Calu3 (cell line): ENCODE measurements at regions not wholly inside any gene's neighbourhood (a gene's known extent, or its start where the extent isn't known, plus 50 kb on each side); places are given as distances from the start of the nearest gene placed in this dataset.

ENCODE experiments used
- BruUV-seq: library from RNA; stranded (reverse); fragments of 400-500 nt; replicated peaks from 2 replicates; lab custom pipeline; 2021; lab: Mats Ljungman, UMichigan
- CTCF ChIA-PET: fragments of 300-600 bp; sonication (Branson Sonifier 250); formaldehyde crosslinking; loops from one replicate; lab custom pipeline; 2022; ENCODE audit warnings: antibody characterized with exemption; lab: Charles Lee
- DNase-seq: peaks from one replicate; pipeline ENCODE4 v3.0.0; 2022
- H3K27ac Mint-ChIP-seq: one replicate; pipeline ENCODE4 v1.8.0; 2022; ENCODE audit warnings: mixed read lengths; ENCODE audit not compliant: unreplicated experiment
- H3K27me3 Mint-ChIP-seq: one replicate; pipeline ENCODE4 v1.8.0; 2022; ENCODE audit warnings: mixed read lengths; ENCODE audit not compliant: unreplicated experiment
- H3K36me3 Mint-ChIP-seq: one replicate; pipeline ENCODE4 v1.8.0; 2022; ENCODE audit warnings: mild to moderate bottlenecking, moderate library complexity, mixed read lengths; ENCODE audit not compliant: insufficient read depth, unreplicated experiment
- H3K4me1 Mint-ChIP-seq: one replicate; pipeline ENCODE4 v1.8.0; 2022; ENCODE audit warnings: mild to moderate bottlenecking, low read depth, mixed read lengths; ENCODE audit not compliant: unreplicated experiment
- H3K4me3 Mint-ChIP-seq: one replicate; pipeline ENCODE4 v1.8.0; 2022; ENCODE audit warnings: mild to moderate bottlenecking, low read depth, moderate library complexity, mixed read lengths; ENCODE audit not compliant: unreplicated experiment
- H3K9me3 Mint-ChIP-seq: one replicate; pipeline ENCODE4 v1.8.0; 2022; ENCODE audit warnings: low read depth, mixed read lengths; ENCODE audit not compliant: unreplicated experiment
- intact Hi-C: fragments of 100-400 bp; cut with micrococcal nuclease; formaldehyde crosslinking; loops from one replicate; pipeline ENCODE4 v1.10.0; 2022; ENCODE audit not compliant: unreplicated experiment
- TF ChIP-seq, protein P1 (sequence below): fragments of 200-600 bp; IDR thresholded peaks from one replicate; pipeline ENCODE4 v1.8.0; 2022; ENCODE audit warnings: antibody characterized with exemption; ENCODE audit not compliant: unreplicated experiment

DNA sequence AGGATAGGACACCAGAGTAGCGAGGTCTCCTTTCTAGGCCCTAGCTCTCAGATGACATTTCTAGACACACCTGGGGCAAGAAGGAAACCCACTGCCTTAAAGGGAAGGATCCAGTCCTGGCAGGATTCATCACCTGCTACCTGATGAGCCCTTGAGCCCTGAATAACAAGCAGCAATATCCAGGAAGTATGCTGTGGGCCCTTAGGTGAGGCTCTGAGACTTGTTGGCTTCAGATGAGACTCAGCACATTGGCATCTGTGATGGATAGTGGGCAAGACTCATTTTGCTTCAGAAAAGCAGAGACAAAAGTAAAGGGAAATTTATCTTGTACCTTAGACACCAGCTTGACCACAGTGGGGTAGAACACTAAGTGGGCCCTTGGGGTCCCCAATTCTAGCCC is 238.4 kb upstream of the MEOX2 start:
- Mint-ChIP-seq H3K4me3 (no peak overlapping the region), H3K27ac (no peak overlapping the region), H3K9me3 (peaks cover 7% of the 10 kb centered on the region), H3K4me1 (no peaks in the 10 kb centered on the region), H3K27me3 (no peaks in the 10 kb centered on the region), H3K36me3 (no peaks in the 10 kb centered on the region)
- TF ChIP-seq, protein P1, sequence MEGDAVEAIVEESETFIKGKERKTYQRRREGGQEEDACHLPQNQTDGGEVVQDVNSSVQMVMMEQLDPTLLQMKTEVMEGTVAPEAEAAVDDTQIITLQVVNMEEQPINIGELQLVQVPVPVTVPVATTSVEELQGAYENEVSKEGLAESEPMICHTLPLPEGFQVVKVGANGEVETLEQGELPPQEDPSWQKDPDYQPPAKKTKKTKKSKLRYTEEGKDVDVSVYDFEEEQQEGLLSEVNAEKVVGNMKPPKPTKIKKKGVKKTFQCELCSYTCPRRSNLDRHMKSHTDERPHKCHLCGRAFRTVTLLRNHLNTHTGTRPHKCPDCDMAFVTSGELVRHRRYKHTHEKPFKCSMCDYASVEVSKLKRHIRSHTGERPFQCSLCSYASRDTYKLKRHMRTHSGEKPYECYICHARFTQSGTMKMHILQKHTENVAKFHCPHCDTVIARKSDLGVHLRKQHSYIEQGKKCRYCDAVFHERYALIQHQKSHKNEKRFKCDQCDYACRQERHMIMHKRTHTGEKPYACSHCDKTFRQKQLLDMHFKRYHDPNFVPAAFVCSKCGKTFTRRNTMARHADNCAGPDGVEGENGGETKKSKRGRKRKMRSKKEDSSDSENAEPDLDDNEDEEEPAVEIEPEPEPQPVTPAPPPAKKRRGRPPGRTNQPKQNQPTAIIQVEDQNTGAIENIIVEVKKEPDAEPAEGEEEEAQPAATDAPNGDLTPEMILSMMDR: no peak
- BruUV-seq: no TSS peak
- DNase-seq: no peak
- CTCF ChIA-PET: interaction anchor here (0.6 kb wide), 1 partner anchor 34 kb away, joined by 3 read pairs; no protein-coding TSS in a partner anchor
- intact Hi-C loops: no loop called here

- H3K4me3 Mint-ChIP-seq: no peak overlapping the region
- no peaks in the 10 kb centered on the region for H3K36me3 Mint-ChIP-seq
- intact Hi-C loops: no loop called here
- TF ChIP-seq, protein P1: no peak
- H3K27ac Mint-ChIP-seq: no peak overlapping the region
- peaks cover 7% of the 10 kb centered on the region for H3K9me3 Mint-ChIP-seq
- no TSS peak for BruUV-seq
- H3K4me1 Mint-ChIP-seq: no peaks in the 10 kb centered on the region
- no peaks in the 10 kb centered on the region for H3K27me3 Mint-ChIP-seq
- CTCF ChIA-PET: interaction anchor here (0.6 to 1.2 kb wide), 2 partner anchors 549 to 622 kb away, joined by 3 read pairs; no protein-coding TSS in a partner anchor
- no peak for DNase-seq
These were observed 235.5 kb upstream of the MEOX2 start for GRCh38 chr7:15922002-15922401.

GRCh38 chr7:15921576-15921975 is 235.1 kb upstream of the MEOX2 start:
- Mint-ChIP-seq H3K27me3 (no peaks in the 10 kb centered on the region), H3K4me1 (no peaks in the 10 kb centered on the region), H3K27ac (no peak overlapping the region), H3K4me3 (no peak overlapping the region), H3K9me3 (peaks cover 7% of the 10 kb centered on the region), H3K36me3 (no peaks in the 10 kb centered on the region)
- no TSS peak for BruUV-seq
- intact Hi-C loops: no loop called here
- TF ChIP-seq, protein P1: no peak
- CTCF ChIA-PET: interaction anchor here (1.2 kb wide), 1 partner anchor 548 kb away, joined by 3 read pairs; no protein-coding TSS in a partner anchor
- no peak for DNase-seq

DNA sequence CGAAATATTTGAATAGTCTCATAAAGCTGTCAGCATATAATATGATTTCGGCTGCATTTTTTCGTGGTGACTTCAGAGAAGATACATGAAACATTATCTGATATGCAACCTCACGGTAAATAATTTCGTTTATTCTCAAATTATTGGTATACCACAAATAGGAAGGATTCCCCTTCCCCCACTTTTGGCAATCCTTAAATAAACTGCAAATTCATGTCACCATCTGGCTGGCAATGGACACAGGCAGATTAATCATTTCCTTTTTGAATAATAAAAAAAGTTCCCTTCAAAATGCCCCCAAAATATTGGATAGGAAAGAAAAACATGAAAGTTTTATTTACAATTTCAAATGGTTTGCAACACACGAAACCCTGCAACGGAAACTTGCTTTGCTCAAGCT is 234.5 kb upstream of the MEOX2 start:
- H3K9me3 Mint-ChIP-seq: peaks cover 7% of the 10 kb centered on the region
- intact Hi-C loops: no loop called here
- CTCF ChIA-PET: interaction anchor here (1.2 kb wide), 1 partner anchor 548 kb away, joined by 3 read pairs; no protein-coding TSS in a partner anchor
- no peak overlapping the region for H3K27ac Mint-ChIP-seq
- H3K36me3 Mint-ChIP-seq: no peaks in the 10 kb centered on the region
- no peak for DNase-seq
- no peak overlapping the region for H3K4me3 Mint-ChIP-seq
- H3K27me3 Mint-ChIP-seq: no peaks in the 10 kb centered on the region
- no TSS peak for BruUV-seq
- TF ChIP-seq, protein P1: no peak
- H3K4me1 Mint-ChIP-seq: no peaks in the 10 kb centered on the region
